ENCODE measurements at regions not wholly inside any gene's neighbourhood (a gene's known extent, or its start where the extent isn't known, plus 50 kb on each side); places are given as distances from the start of the nearest gene placed in this dataset.

- no peak for TF ChIP-seq CTCF (IDR thresholded peaks at IDR 0.05)
- TF ChIP-seq POLR2A (IDR thresholded peaks at IDR 0.05), result no peak
- TF ChIP-seq POLR2AphosphoS5 (IDR thresholded peaks at IDR 0.05), result no peak
- no peak for DNase-seq (ENCODE audit: low spot score in 2 of 2)
- intact Hi-C loops (cut with DNase I; ENCODE audit: low total_unique reads), result no loop called here
Measured at GRCh38 chr6:33918175-33918695, 114.4 kb upstream of the MLN start.

GRCh38 chr6:33915134-33915533 lies 111.3 kb upstream of the MLN start:
- H3K4me1 ChIP-seq, result no peaks in the 10 kb centered on the region
- intact Hi-C loops (cut with DNase I; ENCODE audit: low total_unique reads), result no loop called here
- no peaks in the 10 kb centered on the region for H3K36me3 ChIP-seq
- DNase-seq (ENCODE audit: low spot score in 2 of 2), result no peak
- no peak for TF ChIP-seq POLR2AphosphoS5 (IDR thresholded peaks at IDR 0.05)
- TF ChIP-seq CTCF (IDR thresholded peaks at IDR 0.05), result no peak
- no peak for TF ChIP-seq POLR2A (IDR thresholded peaks at IDR 0.05)
- no peaks in the 10 kb centered on the region for H3K9me3 ChIP-seq
- no peaks in the 10 kb centered on the region for H3K27me3 ChIP-seq
- no peak overlapping the region for H3K27ac ChIP-seq
- H3K4me3 ChIP-seq, result no peak overlapping the region

More at GRCh38 chr6:33918175-33918695, 114.4 kb upstream of the MLN start:
- no peaks in the 10 kb centered on the region for H3K27me3 ChIP-seq
- no peak overlapping the region for H3K27ac ChIP-seq
- no peaks in the 10 kb centered on the region for H3K36me3 ChIP-seq
- no peak overlapping the region for H3K4me3 ChIP-seq
- H3K4me1 ChIP-seq, result no peaks in the 10 kb centered on the region
- H3K9me3 ChIP-seq, result no peaks in the 10 kb centered on the region

- Histone ChIP-seq H3K9me3 (no peaks in the 10 kb centered on the region), H3K27ac (no peak overlapping the region), H3K27me3 (no peaks in the 10 kb centered on the region), H3K4me3 (no peak overlapping the region), H3K36me3 (no peaks in the 10 kb centered on the region), H3K4me1 (no peaks in the 10 kb centered on the region)
- intact Hi-C loops (cut with DNase I; ENCODE audit: low total_unique reads), result no loop called here
- no peak for TF ChIP-seq CTCF (IDR thresholded peaks at IDR 0.05)
- no peak for TF ChIP-seq POLR2AphosphoS5 (IDR thresholded peaks at IDR 0.05)
- no peak for TF ChIP-seq POLR2A (IDR thresholded peaks at IDR 0.05)
- no peak for DNase-seq (ENCODE audit: low spot score in 2 of 2)
Measured at GRCh38 chr6:33914645-33915044, 110.8 kb upstream of the MLN start.

- Histone ChIP-seq H3K27ac (no peak overlapping the region), H3K9me3 (no peaks in the 10 kb centered on the region), H3K36me3 (no peaks in the 10 kb centered on the region), H3K4me1 (no peaks in the 10 kb centered on the region), H3K4me3 (no peak overlapping the region), H3K27me3 (no peaks in the 10 kb centered on the region)
- no peak for DNase-seq (ENCODE audit: low spot score in 2 of 2)
- intact Hi-C loops (cut with DNase I; ENCODE audit: low total_unique reads), result no loop called here
- TF ChIP-seq POLR2A (IDR thresholded peaks at IDR 0.05) (no peak), CTCF (IDR thresholded peaks at IDR 0.05) (no peak), POLR2AphosphoS5 (IDR thresholded peaks at IDR 0.05) (no peak)
Measured at GRCh38 chr6:33912195-33912594, 108.4 kb upstream of the MLN start.

- Histone ChIP-seq H3K9me3 (no peaks in the 10 kb centered on the region), H3K36me3 (no peaks in the 10 kb centered on the region), H3K4me3 (no peak overlapping the region), H3K27ac (no peak overlapping the region), H3K4me1 (no peaks in the 10 kb centered on the region), H3K27me3 (no peaks in the 10 kb centered on the region)
- no peak for DNase-seq (ENCODE audit: low spot score in 2 of 2)
- intact Hi-C loops (cut with DNase I; ENCODE audit: low total_unique reads), result no loop called here
- no peak for TF ChIP-seq POLR2AphosphoS5 (IDR thresholded peaks at IDR 0.05)
- no peak for TF ChIP-seq CTCF (IDR thresholded peaks at IDR 0.05)
- TF ChIP-seq POLR2A (IDR thresholded peaks at IDR 0.05), result no peak
Measured at GRCh38 chr6:33911488-33911887, 107.7 kb upstream of the MLN start.

All from breast epithelium (tissue), 4 donors.